K562 (cell line): ENCODE measurements at regions not wholly inside any gene's neighbourhood (a gene's known extent, or its start where the extent isn't known, plus 50 kb on each side); places are given as distances from the start of the nearest gene placed in this dataset.

ENCODE experiments used
- E2F6 ChIP-seq, 2 experiments: IDR thresholded peaks; 2 replicates each; pipeline ENCODE4 v1.6.1; 2011; ENCODE audit warnings: borderline replicate concordance in 1 of 2, control low read depth in 1 of 2, low read depth in 1 of 2, low read length in 1 of 2, mild to moderate bottlenecking in 1 of 2, mixed read lengths in 1 of 2, moderate library complexity in 1 of 2; ENCODE audit not compliant: insufficient read depth in 1 of 2, insufficient read length in 1 of 2, poor library complexity in 1 of 2, severe bottlenecking in 1 of 2; ENCODE audit errors: extremely low read depth in 1 of 2
- IRF9 ChIP-seq: fragments of 450-650 bp; IDR thresholded peaks from 2 replicates; pipeline ENCODE4 v1.6.1; 2016; ENCODE audit warnings: missing biosample characterization, missing genetic modification characterization
- PRDM10 ChIP-seq: fragments of 450-650 bp; IDR thresholded peaks from 2 replicates; pipeline ENCODE4 v1.6.1; 2018; ENCODE audit not compliant: partially characterized antibody
- RBM17 ChIP-seq: fragments of 200-400 bp; formaldehyde crosslinking; IDR thresholded peaks from 2 replicates; pipeline ENCODE4 v1.6.1; 2017; ENCODE audit warnings: low read depth, mild to moderate bottlenecking, low read length, borderline replicate concordance
- REST ChIP-seq, 2 experiments: fragments of 450-650 bp; formaldehyde crosslinking in 1 of 2; IDR thresholded peaks; 2 replicates each; pipeline versions ENCODE4 v1.4.0 to v1.6.1; 2014 to 2020; ENCODE audit warnings: mild to moderate bottlenecking in 2 of 2, borderline replicate concordance in 1 of 2, low read depth in 1 of 2
- SIN3B ChIP-seq: fragments of 450-650 bp; IDR thresholded peaks from 2 replicates; pipeline ENCODE4 v1.6.1; 2017; ENCODE audit warnings: low read depth, mild to moderate bottlenecking, moderate library complexity
- SRSF9 ChIP-seq: fragments of 200-400 bp; formaldehyde crosslinking; IDR thresholded peaks from 2 replicates; pipeline ENCODE4 v1.6.1; 2017; ENCODE audit warnings: low read depth, low read length, borderline replicate concordance
- ZFP36 ChIP-seq: fragments of 150-350 bp; IDR thresholded peaks from 2 replicates; pipeline ENCODE4 v1.6.1; 2018; ENCODE audit warnings: low read length, low read depth; ENCODE audit not compliant: partially characterized antibody

- TF ChIP-seq PRDM10 (no peak), REST (IDR thresholded peaks at IDR 0.05; ENCODE audit: borderline replicate concordance) (no peak), REST (CRISPR knock-in tag; IDR thresholded peaks at IDR 0.05; ENCODE audit: low read depth) (no peak), SRSF9 (no peak), E2F6 (IDR thresholded peaks at IDR 0.05; ENCODE audit: borderline replicate concordance in 1 of 2, extremely low read depth in 1 of 2, insufficient read depth in 1 of 2, insufficient read length in 1 of 2, low read depth in 1 of 2, low read length in 1 of 2, poor library complexity in 1 of 2, severe bottlenecking in 1 of 2) (peak; percentile 41 to 48), IRF9 (tag) (peak; percentile 34; the same call in 1 of the 2 replicates), ZFP36 (no peak), SIN3B (no peak), RBM17 (no peak)
Observed at GRCh38 chr1:166489670-166490436, 323.1 kb upstream of the FAM78B start (continued).
